OCI-LY1 (cell line): ENCODE measurements at regions not wholly inside any gene's neighbourhood (a gene's known extent, or its start where the extent isn't known, plus 50 kb on each side); places are given as distances from the start of the nearest gene placed in this dataset.
A peak's percentile ranks its signal among the peaks of the same experiment; 100 is the strongest.
"Not testable (repeated sequence)": the region's sequence is repeated elsewhere in the genome, so short reads cannot be mapped to it uniquely, and the experiment has no call there.

ENCODE experiments used
- H2AFZ ChIP-seq: fragments of 200-600 bp; sonication (generic), shearing (Covaris generic); 2 replicates; pipeline ENCODE4 v1.6.0; 2014; ENCODE audit warnings: antibody characterized with exemption, mild to moderate bottlenecking, low read length
- H3F3A ChIP-seq: fragments of 200-600 bp; sonication (generic), shearing (Covaris generic); 2 replicates; pipeline ENCODE4 v1.6.0; 2014; ENCODE audit warnings: mild to moderate bottlenecking, antibody characterized with exemption, low read length, moderate library complexity; ENCODE audit not compliant: insufficient read depth
- H3K27ac ChIP-seq: fragments of 200-600 bp; sonication (generic); 2 replicates; pipeline ENCODE4 v1.5.1; 2014; ENCODE audit warnings: low read length, mixed run types, mild to moderate bottlenecking, low read depth; ENCODE audit not compliant: poor library complexity, severe bottlenecking
- H3K27me3 ChIP-seq: fragments of 200-600 bp; sonication (generic); 2 replicates; pipeline ENCODE4 v1.6.0; 2014; ENCODE audit warnings: antibody characterized with exemption, mild to moderate bottlenecking, low read length, moderate library complexity; ENCODE audit not compliant: insufficient read depth
- H3K36me3 ChIP-seq: fragments of 200-600 bp; sonication (generic); 2 replicates; pipeline ENCODE4 v1.6.1; 2014; ENCODE audit warnings: mild to moderate bottlenecking, antibody characterized with exemption, low read length, moderate library complexity, mixed read lengths; ENCODE audit not compliant: insufficient read depth
- H3K4me1 ChIP-seq: fragments of 200-600 bp; sonication (generic); 2 replicates; pipeline ENCODE4 v1.5.1; 2014; ENCODE audit warnings: mild to moderate bottlenecking, low read length, moderate library complexity; ENCODE audit not compliant: insufficient read depth, severe bottlenecking
- H3K4me2 ChIP-seq: fragments of 200-600 bp; sonication (generic), shearing (Covaris generic); 2 replicates; pipeline ENCODE4 v1.6.1; 2014; ENCODE audit warnings: low read length
- H3K4me3 ChIP-seq: fragments of 200-600 bp; sonication (generic); 2 replicates; pipeline ENCODE4 v1.5.1; 2014; ENCODE audit warnings: low read length, low read depth, mild to moderate bottlenecking, mixed read lengths; ENCODE audit not compliant: poor library complexity, severe bottlenecking
- H3K79me2 ChIP-seq: fragments of 200-600 bp; shearing (Covaris generic); 2 replicates; pipeline ENCODE4 v1.6.1; 2016; ENCODE audit warnings: mixed run types, low read length, mixed read lengths; ENCODE audit not compliant: insufficient read depth
- H3K9ac ChIP-seq: fragments of 200-600 bp; sonication (generic), shearing (Covaris generic); 2 replicates; pipeline ENCODE4 v1.6.1; 2014; ENCODE audit warnings: mild to moderate bottlenecking, low read length, mixed read lengths
- H3K9me2 ChIP-seq: fragments of 200-600 bp; sonication (generic), shearing (Covaris generic); 2 replicates; pipeline ENCODE4 v1.6.1; 2014; ENCODE audit warnings: low read depth, mild to moderate bottlenecking, low read length, mixed read lengths
- H3K9me3 ChIP-seq: fragments of 200-600 bp; shearing (Covaris generic); 2 replicates; pipeline ENCODE4 v1.6.1; 2014; ENCODE audit warnings: low read length, mixed read lengths
- H4K20me1 ChIP-seq: fragments of 200-600 bp; sonication (generic), shearing (Covaris generic); 2 replicates; pipeline ENCODE4 v1.6.0; 2016; ENCODE audit warnings: mild to moderate bottlenecking, low read length; ENCODE audit not compliant: insufficient read depth
- EZH2 ChIP-seq: fragments of 200-600 bp; sonication (generic), shearing (Covaris generic); IDR thresholded peaks from 2 replicates; pipeline ENCODE4 v1.8.0; 2017; ENCODE audit warnings: borderline replicate concordance, mixed run types, mild to moderate bottlenecking, antibody characterized with exemption, low read length, moderate library complexity, mixed read lengths
- TF ChIP-seq, protein P1 (sequence below): fragments of 200-600 bp; sonication (generic), shearing (Covaris generic); IDR thresholded peaks from 2 replicates; pipeline ENCODE4 v1.5.1; 2017; ENCODE audit warnings: mild to moderate bottlenecking, antibody characterized with exemption, low read length, moderate library complexity, mixed read lengths

DNA sequence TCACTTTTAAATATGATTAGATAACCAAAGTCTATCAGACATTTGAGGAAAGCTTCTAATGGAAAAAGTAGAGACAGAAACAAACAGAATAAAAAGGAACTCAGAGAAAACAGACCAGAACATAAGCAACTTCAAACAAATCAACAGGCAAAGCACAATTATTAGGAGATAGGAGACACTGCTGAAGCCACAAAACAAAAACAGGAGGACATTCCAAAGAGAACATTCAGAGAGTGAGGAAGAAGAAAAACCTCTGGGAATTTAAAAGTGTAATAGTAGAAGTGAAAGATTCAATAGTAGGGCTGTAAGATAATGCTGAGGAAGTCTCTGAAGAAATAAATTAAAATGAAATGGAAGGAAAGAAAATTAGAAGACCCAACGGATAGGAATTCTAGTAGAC, 83.2 kb upstream of the TBCA start:
- H3K27me3 ChIP-seq = no peaks in the 10 kb centered on the region
- no peaks in the 10 kb centered on the region for H3K4me1 ChIP-seq
- H3K4me3 ChIP-seq = no peak overlapping the region
- H3K9me2 ChIP-seq = no peaks in the 10 kb centered on the region
- H3F3A ChIP-seq = no peaks in the 10 kb centered on the region
- no peak overlapping the region for H3K27ac ChIP-seq
- no peak overlapping the region for H3K4me2 ChIP-seq
- no peaks in the 10 kb centered on the region for H3K79me2 ChIP-seq
- TF ChIP-seq, protein P1, sequence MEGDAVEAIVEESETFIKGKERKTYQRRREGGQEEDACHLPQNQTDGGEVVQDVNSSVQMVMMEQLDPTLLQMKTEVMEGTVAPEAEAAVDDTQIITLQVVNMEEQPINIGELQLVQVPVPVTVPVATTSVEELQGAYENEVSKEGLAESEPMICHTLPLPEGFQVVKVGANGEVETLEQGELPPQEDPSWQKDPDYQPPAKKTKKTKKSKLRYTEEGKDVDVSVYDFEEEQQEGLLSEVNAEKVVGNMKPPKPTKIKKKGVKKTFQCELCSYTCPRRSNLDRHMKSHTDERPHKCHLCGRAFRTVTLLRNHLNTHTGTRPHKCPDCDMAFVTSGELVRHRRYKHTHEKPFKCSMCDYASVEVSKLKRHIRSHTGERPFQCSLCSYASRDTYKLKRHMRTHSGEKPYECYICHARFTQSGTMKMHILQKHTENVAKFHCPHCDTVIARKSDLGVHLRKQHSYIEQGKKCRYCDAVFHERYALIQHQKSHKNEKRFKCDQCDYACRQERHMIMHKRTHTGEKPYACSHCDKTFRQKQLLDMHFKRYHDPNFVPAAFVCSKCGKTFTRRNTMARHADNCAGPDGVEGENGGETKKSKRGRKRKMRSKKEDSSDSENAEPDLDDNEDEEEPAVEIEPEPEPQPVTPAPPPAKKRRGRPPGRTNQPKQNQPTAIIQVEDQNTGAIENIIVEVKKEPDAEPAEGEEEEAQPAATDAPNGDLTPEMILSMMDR = no peak
- no peak for TF ChIP-seq EZH2
- no peaks in the 10 kb centered on the region for H3K9me3 ChIP-seq
- no peaks in the 10 kb centered on the region for H3K36me3 ChIP-seq
- H3K9ac ChIP-seq = no peak overlapping the region
- no peak overlapping the region for H2AFZ ChIP-seq
- H4K20me1 ChIP-seq = no peaks in the 10 kb centered on the region

DNA sequence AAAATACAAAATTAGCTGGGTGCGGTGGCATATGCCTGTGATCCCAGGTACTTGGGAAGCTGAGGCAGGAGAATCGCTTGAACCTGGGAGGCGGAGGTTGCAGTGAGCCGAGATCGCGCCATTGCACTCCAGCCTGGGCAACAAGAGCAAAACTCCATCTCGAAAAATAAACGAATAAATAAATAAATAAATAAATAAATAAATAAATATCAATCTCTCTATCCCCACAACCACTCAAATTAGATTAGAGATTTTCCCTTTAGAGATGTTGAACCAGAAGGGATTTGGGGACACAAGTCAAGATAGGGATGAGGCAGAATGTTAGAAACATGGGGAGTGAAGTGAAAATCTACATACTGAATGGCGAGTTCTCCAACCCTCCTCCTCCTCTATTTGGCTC, 82.5 kb upstream of the TBCA start:
- H3K36me3 ChIP-seq, H3K27ac ChIP-seq, H3K27me3 ChIP-seq, H3K4me1 ChIP-seq, H3K4me2 ChIP-seq, H3K9ac ChIP-seq, H4K20me1 ChIP-seq, H3F3A ChIP-seq, H2AFZ ChIP-seq, H3K9me2 ChIP-seq, H3K9me3 ChIP-seq, H3K79me2 ChIP-seq, H3K4me3 ChIP-seq: not testable (repeated sequence)

DNA sequence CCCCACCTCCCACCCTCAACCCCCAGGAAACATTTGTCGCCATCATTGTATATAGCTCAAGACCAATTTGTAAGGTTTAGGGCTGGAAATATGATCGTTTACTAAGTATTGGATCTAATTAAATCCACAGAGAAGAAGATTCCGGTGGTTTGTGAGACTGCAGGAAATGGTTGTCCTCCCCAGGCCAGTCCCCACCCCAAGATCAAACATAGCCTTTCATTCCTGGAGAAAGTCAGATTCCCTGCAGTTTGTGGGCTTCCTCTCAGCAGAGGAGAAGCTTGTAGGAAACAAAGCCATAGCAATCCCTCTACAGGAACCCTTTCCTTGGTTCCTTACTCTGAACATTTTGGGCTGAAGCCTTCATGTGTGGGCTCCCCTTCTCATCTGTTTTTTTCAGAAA, 79.2 kb upstream of the TBCA start:
- no peak overlapping the region for H3K4me2 ChIP-seq
- H4K20me1 ChIP-seq = no peaks in the 10 kb centered on the region
- H3K27me3 ChIP-seq = no peaks in the 10 kb centered on the region
- H3K4me3 ChIP-seq = no peak overlapping the region
- no peaks in the 10 kb centered on the region for H3K36me3 ChIP-seq
- no peak overlapping the region for H3K27ac ChIP-seq
- no peak for TF ChIP-seq EZH2
- TF ChIP-seq, protein P1 = no peak
- H3K4me1 ChIP-seq = peaks cover 19% of the 10 kb centered on the region
- no peak overlapping the region for H2AFZ ChIP-seq
- no peaks in the 10 kb centered on the region for H3K79me2 ChIP-seq
- H3F3A ChIP-seq = no peaks in the 10 kb centered on the region
- H3K9me2 ChIP-seq = no peaks in the 10 kb centered on the region
- H3K9ac ChIP-seq = no peak overlapping the region
- no peaks in the 10 kb centered on the region for H3K9me3 ChIP-seq

DNA sequence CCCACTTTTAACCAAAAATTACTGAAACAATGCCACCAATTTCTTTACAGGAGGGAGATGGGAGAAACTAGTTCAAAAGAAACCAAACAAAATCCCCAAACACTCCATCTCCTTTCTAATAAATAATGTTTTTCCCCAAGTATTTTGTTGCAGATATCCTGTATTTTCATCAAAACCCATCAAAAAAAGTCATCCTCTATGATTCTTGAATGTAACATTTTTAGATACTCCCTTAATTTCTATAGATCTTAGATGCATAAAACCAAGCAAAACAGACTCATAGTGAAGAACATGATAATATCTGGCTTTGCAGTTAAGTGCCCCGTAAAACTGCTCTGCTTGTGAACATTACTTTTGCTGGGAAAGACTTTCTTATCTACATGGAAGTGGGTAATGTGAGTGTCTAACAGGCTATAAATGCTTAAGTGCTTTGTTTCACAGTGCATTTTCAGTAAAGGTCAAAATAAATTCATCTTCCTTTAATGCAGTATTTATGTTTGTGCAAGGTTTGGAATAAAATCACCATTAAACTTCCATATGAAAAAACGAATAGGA, 77.3 kb upstream of the TBCA start:
- no peaks in the 10 kb centered on the region for H3K9me3 ChIP-seq
- peak overlapping the region; percentile 68 for H3K27ac ChIP-seq
- no peak for TF ChIP-seq EZH2
- TF ChIP-seq, protein P1 = no peak
- H3F3A ChIP-seq = no peaks in the 10 kb centered on the region
- no peaks in the 10 kb centered on the region for H4K20me1 ChIP-seq
- no peaks in the 10 kb centered on the region for H3K79me2 ChIP-seq
- peak overlapping the region; percentile 97 for H2AFZ ChIP-seq
- peak overlapping the region; percentile 79 for H3K4me2 ChIP-seq
- H3K4me3 ChIP-seq = peak overlapping the region; percentile 64
- H3K9ac ChIP-seq = peak overlapping the region; percentile 67
- peaks cover 19% of the 10 kb centered on the region for H3K4me1 ChIP-seq
- no peaks in the 10 kb centered on the region for H3K9me2 ChIP-seq
- no peaks in the 10 kb centered on the region for H3K36me3 ChIP-seq
- no peaks in the 10 kb centered on the region for H3K27me3 ChIP-seq
